Calu3 (cell line): ENCODE measurements at regions not wholly inside any gene's neighbourhood (a gene's known extent, or its start where the extent isn't known, plus 50 kb on each side); places are given as distances from the start of the nearest gene placed in this dataset.

Experiments
- BruUV-seq: library from RNA; stranded (reverse); fragments of 400-500 nt; replicated peaks from 2 replicates; lab custom pipeline; 2021; lab: Mats Ljungman, UMichigan
- CTCF ChIA-PET: fragments of 300-600 bp; sonication (Branson Sonifier 250); formaldehyde crosslinking; loops from one replicate; lab custom pipeline; 2022; ENCODE audit warnings: antibody characterized with exemption; lab: Charles Lee
- DNase-seq: peaks from one replicate; pipeline ENCODE4 v3.0.0; 2022
- H3K27ac Mint-ChIP-seq: one replicate; pipeline ENCODE4 v1.8.0; 2022; ENCODE audit warnings: mixed read lengths; ENCODE audit not compliant: unreplicated experiment
- H3K27me3 Mint-ChIP-seq: one replicate; pipeline ENCODE4 v1.8.0; 2022; ENCODE audit warnings: mixed read lengths; ENCODE audit not compliant: unreplicated experiment
- H3K36me3 Mint-ChIP-seq: one replicate; pipeline ENCODE4 v1.8.0; 2022; ENCODE audit warnings: mild to moderate bottlenecking, moderate library complexity, mixed read lengths; ENCODE audit not compliant: insufficient read depth, unreplicated experiment
- H3K4me1 Mint-ChIP-seq: one replicate; pipeline ENCODE4 v1.8.0; 2022; ENCODE audit warnings: mild to moderate bottlenecking, low read depth, mixed read lengths; ENCODE audit not compliant: unreplicated experiment
- H3K4me3 Mint-ChIP-seq: one replicate; pipeline ENCODE4 v1.8.0; 2022; ENCODE audit warnings: mild to moderate bottlenecking, low read depth, moderate library complexity, mixed read lengths; ENCODE audit not compliant: unreplicated experiment
- H3K9me3 Mint-ChIP-seq: one replicate; pipeline ENCODE4 v1.8.0; 2022; ENCODE audit warnings: low read depth, mixed read lengths; ENCODE audit not compliant: unreplicated experiment
- intact Hi-C: fragments of 100-400 bp; cut with micrococcal nuclease; formaldehyde crosslinking; loops from one replicate; pipeline ENCODE4 v1.10.0; 2022; ENCODE audit not compliant: unreplicated experiment
- TF ChIP-seq, protein P1 (sequence below): fragments of 200-600 bp; IDR thresholded peaks from one replicate; pipeline ENCODE4 v1.8.0; 2022; ENCODE audit warnings: antibody characterized with exemption; ENCODE audit not compliant: unreplicated experiment

- no peaks in the 10 kb centered on the region for H3K4me1 Mint-ChIP-seq
- H3K4me3 Mint-ChIP-seq = no peak overlapping the region
- no peaks in the 10 kb centered on the region for H3K27me3 Mint-ChIP-seq
- DNase-seq = no peak
- BruUV-seq = no TSS peak
- H3K9me3 Mint-ChIP-seq = no peaks in the 10 kb centered on the region
- intact Hi-C loops = no loop called here
- no peaks in the 10 kb centered on the region for H3K36me3 Mint-ChIP-seq
- CTCF ChIA-PET = no interaction called here
- H3K27ac Mint-ChIP-seq = no peak overlapping the region
- TF ChIP-seq, protein P1, sequence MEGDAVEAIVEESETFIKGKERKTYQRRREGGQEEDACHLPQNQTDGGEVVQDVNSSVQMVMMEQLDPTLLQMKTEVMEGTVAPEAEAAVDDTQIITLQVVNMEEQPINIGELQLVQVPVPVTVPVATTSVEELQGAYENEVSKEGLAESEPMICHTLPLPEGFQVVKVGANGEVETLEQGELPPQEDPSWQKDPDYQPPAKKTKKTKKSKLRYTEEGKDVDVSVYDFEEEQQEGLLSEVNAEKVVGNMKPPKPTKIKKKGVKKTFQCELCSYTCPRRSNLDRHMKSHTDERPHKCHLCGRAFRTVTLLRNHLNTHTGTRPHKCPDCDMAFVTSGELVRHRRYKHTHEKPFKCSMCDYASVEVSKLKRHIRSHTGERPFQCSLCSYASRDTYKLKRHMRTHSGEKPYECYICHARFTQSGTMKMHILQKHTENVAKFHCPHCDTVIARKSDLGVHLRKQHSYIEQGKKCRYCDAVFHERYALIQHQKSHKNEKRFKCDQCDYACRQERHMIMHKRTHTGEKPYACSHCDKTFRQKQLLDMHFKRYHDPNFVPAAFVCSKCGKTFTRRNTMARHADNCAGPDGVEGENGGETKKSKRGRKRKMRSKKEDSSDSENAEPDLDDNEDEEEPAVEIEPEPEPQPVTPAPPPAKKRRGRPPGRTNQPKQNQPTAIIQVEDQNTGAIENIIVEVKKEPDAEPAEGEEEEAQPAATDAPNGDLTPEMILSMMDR = no peak
Measured at GRCh38 chr13:105151639-105152038, 1383.8 kb downstream of the EFNB2 start.

DNA sequence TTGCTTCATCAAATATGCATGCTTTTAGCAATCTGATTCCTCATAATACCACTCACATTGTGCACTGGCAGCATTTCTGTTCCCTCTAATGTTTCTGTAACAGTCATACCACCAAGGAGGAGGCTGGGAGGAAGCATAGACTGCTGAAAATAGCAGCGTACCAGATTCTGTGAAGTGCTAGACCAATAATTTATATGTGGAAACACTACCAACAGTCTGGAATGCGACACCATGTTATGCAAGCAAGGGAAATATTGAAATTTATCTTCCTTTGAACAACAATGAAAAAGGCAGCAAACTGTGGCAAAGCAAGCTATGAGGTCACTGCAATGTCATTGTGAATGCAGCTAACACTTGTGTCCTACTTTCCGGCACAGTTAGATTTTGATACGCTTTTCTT is 1388.0 kb downstream of the EFNB2 start:
- Mint-ChIP-seq H3K9me3 (no peaks in the 10 kb centered on the region), H3K27ac (no peak overlapping the region), H3K4me3 (no peak overlapping the region), H3K36me3 (no peaks in the 10 kb centered on the region), H3K27me3 (no peaks in the 10 kb centered on the region), H3K4me1 (no peaks in the 10 kb centered on the region)
- DNase-seq = no peak
- TF ChIP-seq, protein P1 = no peak
- no TSS peak for BruUV-seq
- CTCF ChIA-PET = no interaction called here
- intact Hi-C loops = no loop called here

GRCh38 chr13:105144936-105145335 is 1390.5 kb downstream of the EFNB2 start:
- no TSS peak for BruUV-seq
- no peaks in the 10 kb centered on the region for H3K36me3 Mint-ChIP-seq
- intact Hi-C loops = no loop called here
- H3K4me1 Mint-ChIP-seq = no peaks in the 10 kb centered on the region
- H3K27ac Mint-ChIP-seq = no peak overlapping the region
- CTCF ChIA-PET = no interaction called here
- no peaks in the 10 kb centered on the region for H3K27me3 Mint-ChIP-seq
- TF ChIP-seq, protein P1 = no peak
- H3K9me3 Mint-ChIP-seq = no peaks in the 10 kb centered on the region
- H3K4me3 Mint-ChIP-seq = no peak overlapping the region
- no peak for DNase-seq

DNA sequence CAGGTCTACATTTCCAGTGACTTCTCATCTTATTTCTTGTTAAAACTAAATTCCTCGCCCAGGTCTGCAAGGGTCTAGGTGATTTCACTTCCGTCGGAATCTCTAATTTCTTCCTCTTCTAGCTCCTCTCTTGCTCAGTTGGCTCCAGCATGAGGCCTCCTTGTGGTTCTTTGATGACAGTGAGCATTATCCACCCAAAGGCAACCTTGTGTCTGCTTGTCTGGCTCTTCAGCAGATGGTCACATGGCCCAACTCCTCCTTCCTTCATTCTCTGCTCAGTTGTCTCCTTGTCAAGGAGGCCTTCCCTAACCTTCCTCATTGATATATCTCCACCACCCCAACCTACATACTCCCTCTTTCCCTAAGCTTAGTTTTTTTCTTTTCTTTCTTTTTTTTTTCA is 1391.4 kb downstream of the EFNB2 start:
- CTCF ChIA-PET = no interaction called here
- no peaks in the 10 kb centered on the region for H3K4me1 Mint-ChIP-seq

More for the DNA sequence above, 1391.4 kb downstream of the EFNB2 start:
- no TSS peak for BruUV-seq
- Mint-ChIP-seq H3K36me3 (no peaks in the 10 kb centered on the region), H3K9me3 (no peaks in the 10 kb centered on the region), H3K4me3 (no peak overlapping the region), H3K27ac (no peak overlapping the region), H3K27me3 (no peaks in the 10 kb centered on the region)
- no peak for DNase-seq
- intact Hi-C loops = no loop called here
- TF ChIP-seq, protein P1 = no peak
